GM12891 (cell line): ENCODE measurements at regions not wholly inside any gene's neighbourhood (a gene's known extent, or its start where the extent isn't known, plus 50 kb on each side); places are given as distances from the start of the nearest gene placed in this dataset.

ENCODE experiments used
- POLR2A ChIP-seq: IDR thresholded peaks from 2 replicates; pipeline ENCODE4 v1.6.1; 2011; ENCODE audit warnings: low read depth, low read length, control low read depth
- POLR2AphosphoS5 ChIP-seq: IDR thresholded peaks from 2 replicates; pipeline ENCODE4 v1.6.1; 2011; ENCODE audit warnings: low read depth, low read length, control low read depth
- TAF1 ChIP-seq: IDR thresholded peaks from 2 replicates; pipeline ENCODE4 v1.6.1; 2011; ENCODE audit warnings: low read depth, low read length, control low read depth

GRCh38 chr12:100720016-100720654 is 74.4 kb upstream of the ANO4 start:
- no peak for TF ChIP-seq POLR2A
- TF ChIP-seq POLR2AphosphoS5, result no peak
- TF ChIP-seq TAF1, result no peak
